ENCODE measurements at regions not wholly inside any gene's neighbourhood (a gene's known extent, or its start where the extent isn't known, plus 50 kb on each side); places are given as distances from the start of the nearest gene placed in this dataset.

DNA sequence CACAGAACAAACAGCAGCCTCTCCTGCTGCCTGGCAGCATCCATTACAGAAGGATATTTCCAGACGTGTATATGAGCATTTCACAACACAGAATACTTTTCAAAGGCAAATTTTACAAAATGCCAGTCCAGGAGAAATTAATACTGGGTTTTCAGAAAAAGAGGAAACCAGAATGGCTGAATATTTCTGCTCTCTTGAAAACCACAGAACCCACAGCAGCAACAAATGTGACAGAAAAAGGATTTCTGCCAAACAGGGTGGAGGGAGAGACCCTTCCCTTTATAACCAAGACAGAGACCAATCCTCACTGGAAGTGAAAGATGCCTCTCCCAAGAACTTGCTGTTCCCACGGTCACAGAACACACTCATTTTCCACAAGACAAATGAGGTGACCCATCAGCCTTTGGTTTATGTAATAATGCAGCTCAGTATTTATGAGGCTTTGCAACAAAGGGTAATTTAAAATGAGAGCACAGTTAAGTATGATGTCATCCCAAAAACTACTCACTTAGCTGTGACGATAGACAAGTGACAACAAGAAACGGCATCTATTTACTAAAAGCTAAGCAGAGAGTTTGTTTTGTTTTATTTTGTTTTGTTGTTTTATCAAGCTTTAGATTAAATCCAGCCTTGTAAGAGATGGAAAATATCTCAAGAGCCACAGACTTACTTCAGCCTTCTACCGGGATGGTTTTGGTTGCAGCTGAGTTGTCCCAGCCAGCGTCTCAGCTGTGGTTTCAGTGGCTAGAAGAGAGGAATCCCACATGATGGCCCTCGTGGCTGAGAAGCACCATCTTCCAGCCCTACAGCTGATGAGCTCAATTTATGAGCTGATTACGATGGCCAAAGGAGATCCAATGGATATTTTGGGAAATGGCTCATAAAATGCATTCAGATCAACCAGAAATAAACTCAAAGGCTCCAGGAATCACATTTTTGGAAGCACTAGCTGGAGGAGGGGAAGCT, 249.3 kb upstream of the AGAP1 start:
- no peak overlapping the region for H3K4me3 ChIP-seq
- no peaks in the 10 kb centered on the region for H3K4me1 ChIP-seq
- no peaks in the 10 kb centered on the region for H3K36me3 ChIP-seq
- TF ChIP-seq, protein P1, sequence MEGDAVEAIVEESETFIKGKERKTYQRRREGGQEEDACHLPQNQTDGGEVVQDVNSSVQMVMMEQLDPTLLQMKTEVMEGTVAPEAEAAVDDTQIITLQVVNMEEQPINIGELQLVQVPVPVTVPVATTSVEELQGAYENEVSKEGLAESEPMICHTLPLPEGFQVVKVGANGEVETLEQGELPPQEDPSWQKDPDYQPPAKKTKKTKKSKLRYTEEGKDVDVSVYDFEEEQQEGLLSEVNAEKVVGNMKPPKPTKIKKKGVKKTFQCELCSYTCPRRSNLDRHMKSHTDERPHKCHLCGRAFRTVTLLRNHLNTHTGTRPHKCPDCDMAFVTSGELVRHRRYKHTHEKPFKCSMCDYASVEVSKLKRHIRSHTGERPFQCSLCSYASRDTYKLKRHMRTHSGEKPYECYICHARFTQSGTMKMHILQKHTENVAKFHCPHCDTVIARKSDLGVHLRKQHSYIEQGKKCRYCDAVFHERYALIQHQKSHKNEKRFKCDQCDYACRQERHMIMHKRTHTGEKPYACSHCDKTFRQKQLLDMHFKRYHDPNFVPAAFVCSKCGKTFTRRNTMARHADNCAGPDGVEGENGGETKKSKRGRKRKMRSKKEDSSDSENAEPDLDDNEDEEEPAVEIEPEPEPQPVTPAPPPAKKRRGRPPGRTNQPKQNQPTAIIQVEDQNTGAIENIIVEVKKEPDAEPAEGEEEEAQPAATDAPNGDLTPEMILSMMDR (IDR thresholded peaks at IDR 0.05) = no peak
- no peak overlapping the region for H3K27ac ChIP-seq
- H3K9me3 ChIP-seq = no peaks in the 10 kb centered on the region
- no peaks in the 10 kb centered on the region for H3K27me3 ChIP-seq (ENCODE audit: low read depth)
- DNase-seq (no peak), ATAC-seq (no peak)
- intact Hi-C loops (cut with DNase I) = no loop called here

DNA sequence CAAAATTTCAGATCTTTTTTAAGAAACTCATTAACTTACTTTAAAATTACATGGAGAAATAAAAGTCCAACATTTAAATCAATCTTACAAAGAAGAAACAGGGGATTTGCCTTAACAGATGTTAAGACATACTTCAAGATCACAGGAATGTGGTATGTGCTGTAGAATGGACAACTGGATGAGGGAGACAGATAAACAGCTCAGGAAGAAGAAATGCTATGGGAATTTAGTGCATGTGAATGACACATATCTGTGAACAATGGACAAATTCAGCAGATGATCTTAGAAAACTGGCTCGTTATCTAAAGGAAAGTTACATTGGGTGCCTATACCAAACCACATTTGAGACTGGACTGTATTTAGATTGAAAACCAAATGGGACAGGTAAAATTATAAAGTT, 246.8 kb upstream of the AGAP1 start:
- Histone ChIP-seq H3K36me3 (no peaks in the 10 kb centered on the region), H3K4me1 (no peaks in the 10 kb centered on the region), H3K4me3 (no peak overlapping the region), H3K27ac (no peak overlapping the region), H3K9me3 (no peaks in the 10 kb centered on the region), H3K27me3 (ENCODE audit: low read depth) (no peaks in the 10 kb centered on the region)
- TF ChIP-seq, protein P1 (IDR thresholded peaks at IDR 0.05) = no peak
- no peak for ATAC-seq
- DNase-seq = no peak
- intact Hi-C loops (cut with DNase I) = no loop called here

DNA sequence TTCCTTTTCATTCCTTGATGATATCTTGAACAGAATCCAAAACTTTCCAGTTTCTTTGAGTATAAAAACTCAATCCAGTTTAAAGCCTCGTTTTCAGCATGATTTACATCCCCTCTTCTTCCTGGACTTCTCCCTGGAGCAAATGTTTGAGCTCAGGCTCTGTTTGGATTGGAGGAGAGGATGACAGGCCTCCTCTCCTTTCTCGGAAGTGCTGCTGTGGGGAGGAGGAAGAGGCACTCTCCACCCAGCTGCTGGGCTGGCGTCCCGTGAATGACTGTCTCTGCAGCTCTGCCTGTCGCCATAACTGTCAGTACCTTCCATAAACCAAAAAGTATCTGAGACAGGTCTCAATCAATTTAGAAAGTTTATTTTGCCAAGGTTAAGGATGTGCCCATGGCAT, 238.2 kb upstream of the AGAP1 start:
- intact Hi-C loops (cut with DNase I) = no loop called here
- H3K9me3 ChIP-seq = no peaks in the 10 kb centered on the region
- no peaks in the 10 kb centered on the region for H3K27me3 ChIP-seq (ENCODE audit: low read depth)
- H3K4me1 ChIP-seq = no peaks in the 10 kb centered on the region
- DNase-seq (no peak), ATAC-seq (no peak)
- no peak overlapping the region for H3K27ac ChIP-seq
- no peaks in the 10 kb centered on the region for H3K36me3 ChIP-seq
- H3K4me3 ChIP-seq = no peak overlapping the region
- TF ChIP-seq, protein P1 (IDR thresholded peaks at IDR 0.05) = no peak

DNA sequence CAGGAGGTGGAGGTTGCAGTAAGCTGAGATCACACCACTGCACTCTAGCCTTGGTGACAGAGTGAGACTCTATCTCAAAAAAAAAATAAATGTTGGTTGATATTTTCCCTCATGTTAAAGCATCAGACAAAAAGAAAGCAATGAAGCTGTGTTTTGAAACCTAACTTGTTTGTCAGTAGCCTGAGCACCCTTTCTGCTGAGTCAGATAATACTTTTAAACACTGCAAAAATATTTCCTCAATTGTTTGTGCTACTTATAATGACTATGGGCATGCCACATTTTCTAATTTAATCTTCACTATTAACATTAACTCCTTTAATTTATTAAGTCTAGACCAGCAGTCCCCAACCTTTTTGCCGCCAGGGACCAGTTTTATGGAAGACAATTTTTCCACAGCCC, 236.3 kb upstream of the AGAP1 start:
- Histone ChIP-seq H3K27ac (no peak overlapping the region), H3K4me1 (no peaks in the 10 kb centered on the region), H3K27me3 (ENCODE audit: low read depth) (no peaks in the 10 kb centered on the region), H3K9me3 (no peaks in the 10 kb centered on the region), H3K4me3 (no peak overlapping the region), H3K36me3 (no peaks in the 10 kb centered on the region)
- DNase-seq = no peak
- intact Hi-C loops (cut with DNase I) = no loop called here
- ATAC-seq = no peak
- TF ChIP-seq, protein P1 (IDR thresholded peaks at IDR 0.05) = no peak

DNA sequence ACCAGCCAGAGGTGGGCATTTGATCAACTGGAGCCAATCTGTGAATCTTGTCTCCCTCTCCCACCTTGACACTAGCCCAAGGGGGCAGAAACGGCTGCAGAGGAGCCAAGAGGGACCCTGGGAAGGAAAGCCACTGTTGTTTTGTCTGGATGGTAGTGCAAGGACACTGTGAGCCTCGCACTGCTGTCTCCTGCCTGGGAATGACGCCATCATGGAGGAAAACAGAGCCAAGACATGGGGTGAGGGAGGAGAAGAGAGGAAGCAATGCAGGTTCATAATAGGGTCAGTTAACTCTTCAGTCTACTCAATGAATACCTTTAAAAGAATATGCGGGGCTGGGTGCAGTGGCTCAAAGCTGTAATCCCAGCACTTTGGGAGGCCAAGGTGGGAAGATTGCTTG, 231.1 kb upstream of the AGAP1 start:
- H3K9me3 ChIP-seq = no peaks in the 10 kb centered on the region
- TF ChIP-seq, protein P1 (IDR thresholded peaks at IDR 0.05) = no peak
- intact Hi-C loops (cut with DNase I) = no loop called here
- peaks cover 10% of the 10 kb centered on the region for H3K4me1 ChIP-seq
- no peak for DNase-seq
- no peak overlapping the region for H3K4me3 ChIP-seq
- H3K27ac ChIP-seq = no peak overlapping the region
- H3K27me3 ChIP-seq (ENCODE audit: low read depth) = no peaks in the 10 kb centered on the region
- ATAC-seq = no peak
- no peaks in the 10 kb centered on the region for H3K36me3 ChIP-seq
